ENCODE measurements at regions not wholly inside any gene's neighbourhood (a gene's known extent, or its start where the extent isn't known, plus 50 kb on each side); places are given as distances from the start of the nearest gene placed in this dataset.

- no peaks in the 10 kb centered on the region for H3K27me3 Mint-ChIP-seq (ENCODE audit: insufficient read depth)
- H3K4me1 Mint-ChIP-seq = peaks cover 51% of the 10 kb centered on the region
- H3K27me3 ChIP-seq (ENCODE audit: control insufficient read depth, insufficient read depth, low read length, poor library complexity, severe bottlenecking) = no peaks in the 10 kb centered on the region
- H3K9me3 ChIP-seq (ENCODE audit: control insufficient read depth, low read length) = peaks cover 12% of the 10 kb centered on the region
- no peak for TF ChIP-seq CTCF (conservative IDR thresholded peaks at IDR 0.05)
- H3K27ac ChIP-seq (ENCODE audit: low read depth, low read length) = no peak overlapping the region
- no peak overlapping the region for H3K9ac ChIP-seq (ENCODE audit: extremely low read depth, low read length, poor library complexity, severe bottlenecking)
- DNase-seq = no peak
- WGBS, 2 experiments (ENCODE audit: insufficient coverage in 1 of 2, insufficient read length in 1 of 2) = 59 to 66% methylated on average over 5 to 6 of the region's 6 CpGs
- H3K4me3 ChIP-seq (ENCODE audit: low read length) = no peak overlapping the region
- H3K27ac Mint-ChIP-seq = peak overlapping the region; percentile 73
- no peak overlapping the region for H3K4me3 Mint-ChIP-seq
- H3K36me3 ChIP-seq (ENCODE audit: control insufficient read depth, insufficient read depth, low read length) = no peaks in the 10 kb centered on the region
- peaks cover 11% of the 10 kb centered on the region for H3K9me3 Mint-ChIP-seq
- H3K4me1 ChIP-seq (ENCODE audit: control insufficient read depth, insufficient read depth, low read length) = peaks cover 13% of the 10 kb centered on the region
- peaks cover 3% of the 10 kb centered on the region for H3K36me3 Mint-ChIP-seq (ENCODE audit: low read depth)
These were observed 78.8 kb upstream of the MAP4K3 start for GRCh38 chr2:39515897-39516346.

DNA sequence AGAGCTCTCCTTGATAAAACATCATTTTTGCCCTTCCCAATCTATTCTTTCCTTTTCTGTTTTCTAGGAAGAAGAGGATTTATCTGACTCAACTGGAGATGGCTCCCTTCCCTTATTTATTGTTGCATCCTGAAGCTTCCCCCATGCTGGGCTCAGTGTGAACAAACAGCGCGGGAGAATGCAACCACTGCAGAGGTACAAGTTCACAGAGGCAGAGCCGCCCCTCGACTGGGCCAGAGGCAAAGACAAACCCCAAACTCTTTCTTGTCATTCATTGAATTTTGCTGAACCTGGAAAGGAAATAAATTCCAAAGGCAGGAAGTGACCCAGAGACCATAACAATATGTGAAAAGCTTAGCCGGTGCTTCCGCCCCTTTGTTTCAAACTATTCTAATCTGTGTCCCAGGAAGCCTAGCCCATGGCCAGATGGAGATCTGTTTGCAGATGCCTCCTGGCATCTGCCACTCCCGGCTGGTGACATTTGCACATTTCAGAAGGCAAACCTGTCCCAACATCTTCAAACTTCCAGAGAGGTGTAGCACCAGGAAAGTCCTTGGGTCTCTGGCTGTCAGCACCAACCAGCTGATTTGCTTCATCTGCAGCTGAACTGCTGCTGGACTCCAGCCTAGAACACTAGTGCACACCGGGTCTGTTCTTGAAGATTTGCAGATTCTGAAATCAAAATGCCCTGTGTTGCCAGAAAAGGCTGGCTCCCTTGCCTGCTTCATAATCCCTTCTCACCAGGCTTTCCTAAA, 79.4 kb upstream of the MAP4K3 start:
- peaks cover 17% of the 10 kb centered on the region for H3K9me3 Mint-ChIP-seq
- Histone ChIP-seq H3K4me3 (ENCODE audit: low read length) (no peak overlapping the region), H3K36me3 (ENCODE audit: control insufficient read depth, insufficient read depth, low read length) (no peaks in the 10 kb centered on the region), H3K9me3 (ENCODE audit: control insufficient read depth, low read length) (peaks cover 18% of the 10 kb centered on the region), H3K27ac (ENCODE audit: low read depth, low read length) (no peak overlapping the region), H3K27me3 (ENCODE audit: control insufficient read depth, insufficient read depth, low read length, poor library complexity, severe bottlenecking) (no peaks in the 10 kb centered on the region), H3K9ac (ENCODE audit: extremely low read depth, low read length, poor library complexity, severe bottlenecking) (no peak overlapping the region), H3K4me1 (ENCODE audit: control insufficient read depth, insufficient read depth, low read length) (peaks cover 13% of the 10 kb centered on the region)
- no peaks in the 10 kb centered on the region for H3K27me3 Mint-ChIP-seq (ENCODE audit: insufficient read depth)
- no peak overlapping the region for H3K4me3 Mint-ChIP-seq
- peak; percentile 46 for TF ChIP-seq CTCF (conservative IDR thresholded peaks at IDR 0.05)
- peak overlapping the region; percentile 73 for H3K27ac Mint-ChIP-seq
- peaks cover 51% of the 10 kb centered on the region for H3K4me1 Mint-ChIP-seq
- 36 to 39% methylated on average over 5 to 8 of the region's 8 CpGs for WGBS, 2 experiments (ENCODE audit: insufficient coverage in 1 of 2, insufficient read length in 1 of 2)
- peak; percentile 85 for DNase-seq
- H3K36me3 Mint-ChIP-seq (ENCODE audit: low read depth) = peaks cover 9% of the 10 kb centered on the region

- peaks cover 24% of the 10 kb centered on the region for H3K9me3 ChIP-seq (ENCODE audit: control insufficient read depth, low read length)
- Mint-ChIP-seq H3K27me3 (ENCODE audit: insufficient read depth) (no peaks in the 10 kb centered on the region), H3K9me3 (peaks cover 22% of the 10 kb centered on the region), H3K4me3 (no peak overlapping the region), H3K4me1 (peaks cover 48% of the 10 kb centered on the region), H3K36me3 (ENCODE audit: low read depth) (peaks cover 9% of the 10 kb centered on the region), H3K27ac (peak overlapping the region; percentile 20)
- 83% methylated on average over 2 of the region's 2 CpGs; no CpG with 5 or more reads in 1 of the 2 experiments for WGBS, 2 experiments (ENCODE audit: insufficient coverage in 1 of 2, insufficient read length in 1 of 2)
- no peaks in the 10 kb centered on the region for H3K27me3 ChIP-seq (ENCODE audit: control insufficient read depth, insufficient read depth, low read length, poor library complexity, severe bottlenecking)
- no peak overlapping the region for H3K9ac ChIP-seq (ENCODE audit: extremely low read depth, low read length, poor library complexity, severe bottlenecking)
- peaks cover 13% of the 10 kb centered on the region for H3K4me1 ChIP-seq (ENCODE audit: control insufficient read depth, insufficient read depth, low read length)
- DNase-seq = no peak
- no peak for TF ChIP-seq CTCF (conservative IDR thresholded peaks at IDR 0.05)
- H3K27ac ChIP-seq (ENCODE audit: low read depth, low read length) = no peak overlapping the region
- no peaks in the 10 kb centered on the region for H3K36me3 ChIP-seq (ENCODE audit: control insufficient read depth, insufficient read depth, low read length)
- H3K4me3 ChIP-seq (ENCODE audit: low read length) = no peak overlapping the region
These were observed 80.0 kb upstream of the MAP4K3 start for GRCh38 chr2:39517102-39517436.

Data from endodermal cell (in vitro differentiated cells).